GM12873 (cell line): ENCODE measurements at regions not wholly inside any gene's neighbourhood (a gene's known extent, or its start where the extent isn't known, plus 50 kb on each side); places are given as distances from the start of the nearest gene placed in this dataset.

ENCODE experiments used
- CTCF ChIP-seq: IDR thresholded peaks from 2 replicates; pipeline ENCODE4 v1.5.1; 2012; ENCODE audit warnings: low read depth, mild to moderate bottlenecking, moderate library complexity, low read length, control low read depth; ENCODE audit not compliant: insufficient read depth; ENCODE audit errors: missing control alignments

DNA sequence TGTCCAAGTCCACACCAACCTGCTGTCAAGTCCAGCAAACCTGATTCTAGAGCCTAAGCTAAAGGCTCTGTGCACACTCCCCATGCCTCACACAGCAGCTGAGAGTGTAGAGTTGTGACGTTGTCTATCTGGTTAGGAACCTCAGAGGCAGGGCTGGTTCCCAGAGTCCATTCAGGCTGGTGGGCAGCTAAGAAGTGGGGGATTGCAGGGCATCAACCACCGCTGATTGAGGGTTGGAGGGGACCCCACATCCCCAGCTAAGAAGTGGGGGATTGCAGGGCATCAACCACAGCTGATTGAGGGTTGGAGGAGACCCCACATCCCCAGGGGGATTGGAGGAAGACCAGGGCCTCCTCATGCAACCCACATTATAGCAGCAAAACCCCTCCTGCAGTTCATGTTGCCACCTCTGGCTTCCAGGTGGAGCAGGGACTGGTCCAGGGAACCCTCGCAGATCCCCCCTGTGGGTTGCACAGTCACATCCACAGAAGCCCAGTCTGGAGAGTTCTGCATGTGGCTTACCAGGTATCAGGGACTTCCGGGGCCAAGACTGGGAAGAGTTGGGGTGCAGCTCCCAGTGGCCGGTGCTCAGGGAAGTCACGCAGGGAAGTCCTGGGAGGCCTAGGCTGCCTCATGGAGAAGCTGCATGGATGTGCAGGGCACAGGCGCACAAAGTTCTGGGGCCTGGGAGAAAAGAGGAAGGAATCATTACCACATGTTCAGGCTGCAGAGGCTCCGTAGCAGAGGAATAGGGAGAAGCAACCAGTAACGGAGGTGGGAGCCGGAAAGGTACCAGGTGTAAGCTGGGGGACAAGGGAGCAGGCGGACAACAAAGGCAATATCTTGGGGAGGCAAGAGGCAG is 71.4 kb upstream of the PCSK6 start:
- no peak for TF ChIP-seq CTCF

GRCh38 chr15:101559952-101560351 is 70.4 kb upstream of the PCSK6 start:
- no peak for TF ChIP-seq CTCF

DNA sequence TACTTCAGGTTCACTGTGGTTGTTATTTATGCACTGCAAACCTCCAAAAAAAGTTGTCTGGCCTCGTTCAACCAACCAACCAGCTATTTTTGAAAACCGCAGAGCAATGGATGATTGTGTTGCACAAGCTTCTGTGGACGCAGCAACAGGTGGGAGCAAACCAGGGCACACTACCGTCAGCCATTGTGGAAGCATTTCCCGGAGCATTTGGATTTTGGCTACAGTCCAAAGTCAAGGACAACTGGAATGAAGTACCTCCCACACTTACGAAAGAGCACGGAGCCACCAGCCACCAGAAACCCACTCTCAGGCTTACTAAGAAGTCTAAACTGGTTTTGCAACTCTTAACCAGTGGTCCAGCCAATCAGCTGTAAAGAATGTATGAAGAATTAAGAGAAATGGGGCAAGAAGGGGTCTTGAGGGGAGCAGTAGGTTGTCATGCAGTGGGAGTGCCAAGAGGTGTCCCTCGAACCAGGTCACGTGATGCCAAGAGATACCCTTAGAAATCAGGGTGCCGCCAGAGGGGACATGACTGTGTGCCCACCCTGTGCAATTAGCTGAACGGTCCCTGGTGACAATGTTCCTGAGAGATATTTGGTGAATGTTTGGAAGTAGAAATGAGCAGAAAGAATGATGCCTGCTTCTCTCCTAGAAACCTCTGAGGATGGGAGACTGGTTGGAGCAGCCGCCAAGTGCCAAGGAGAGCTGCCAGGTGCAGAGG is 68.9 kb upstream of the PCSK6 start:
- TF ChIP-seq CTCF: no peak

GRCh38 chr15:101556273-101556672 is 66.8 kb upstream of the PCSK6 start:
- no peak for TF ChIP-seq CTCF

DNA sequence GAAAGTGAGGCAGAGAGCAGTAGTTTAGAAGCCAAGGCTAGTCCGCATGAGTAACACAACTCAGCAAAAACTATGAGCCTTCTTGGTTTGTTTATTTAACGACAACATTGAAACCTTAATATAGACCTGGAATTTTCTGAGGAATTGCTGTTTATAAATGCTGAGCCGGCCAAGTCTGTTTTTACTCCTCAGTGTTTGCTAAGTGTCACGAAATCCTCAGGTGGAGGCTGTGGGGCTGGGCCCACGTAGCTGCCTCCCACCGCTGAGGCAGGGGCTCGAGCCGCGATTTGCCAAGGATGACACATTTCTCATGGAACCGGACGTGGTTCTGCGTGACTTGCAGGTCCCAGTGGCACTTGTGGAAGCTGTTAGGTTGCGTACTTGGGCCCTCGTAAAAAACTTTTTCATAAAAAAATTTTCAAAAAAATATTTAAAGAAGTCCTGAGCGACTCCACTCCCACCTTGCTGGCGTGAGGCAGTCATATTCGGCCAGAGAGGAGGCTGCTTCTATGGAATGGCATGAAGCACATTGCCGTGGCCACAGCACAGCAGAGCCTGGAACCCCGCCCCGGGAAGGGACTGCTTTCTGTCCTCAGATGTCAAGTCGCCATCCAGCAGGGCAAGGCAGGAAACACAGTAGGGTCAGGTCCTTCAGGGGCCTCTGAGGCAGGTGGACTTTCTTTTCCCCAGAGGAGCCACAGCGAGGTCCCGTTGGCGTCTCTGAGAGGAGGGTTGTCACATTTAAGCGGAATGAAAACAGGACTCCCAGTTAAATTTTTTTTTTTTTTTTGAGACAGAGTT is 64.8 kb upstream of the PCSK6 start:
- no peak for TF ChIP-seq CTCF

DNA sequence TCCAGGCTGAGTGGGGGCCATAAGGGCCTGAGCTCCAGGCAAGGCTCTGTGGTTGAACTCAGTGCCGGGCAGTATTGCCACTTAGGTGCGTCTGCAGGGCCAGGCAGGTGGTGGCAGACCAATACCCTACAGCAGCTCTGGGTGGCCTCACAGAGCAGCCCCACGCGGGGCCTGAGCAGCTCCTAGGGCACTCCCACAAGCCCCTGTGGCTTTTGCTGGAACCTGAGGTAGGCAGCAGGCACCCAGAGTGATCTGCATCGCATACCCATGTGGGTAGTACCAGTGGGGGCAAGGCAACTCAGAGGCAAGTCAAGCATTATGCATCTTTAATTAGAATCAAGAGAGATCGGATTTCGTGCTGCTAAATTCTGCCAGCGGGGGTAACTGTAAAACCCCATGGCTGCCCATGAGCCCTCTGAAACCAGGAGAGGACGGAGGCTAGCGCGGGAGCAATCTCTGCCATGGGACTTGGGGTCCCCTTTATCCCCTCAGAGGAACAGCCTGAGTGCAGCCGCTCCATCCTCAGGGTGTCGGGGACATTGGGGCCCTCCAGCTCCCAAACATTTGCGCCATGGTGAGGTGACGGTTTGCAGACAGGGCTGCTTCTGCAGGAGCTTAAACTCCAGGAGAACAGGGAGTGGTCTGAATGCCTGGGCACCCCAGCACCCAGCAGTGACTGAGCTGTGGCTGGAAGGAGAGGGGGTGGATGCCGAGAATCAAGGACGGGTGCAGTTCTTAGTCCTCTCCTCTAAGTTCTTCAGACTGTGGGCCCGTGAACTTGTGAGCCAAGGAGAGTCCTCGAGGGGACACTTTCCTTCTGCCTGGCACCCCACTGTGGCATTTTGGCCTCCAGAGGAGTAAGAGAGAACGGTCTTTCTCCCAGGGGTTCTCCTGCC is 62.4 kb upstream of the PCSK6 start:
- no peak for TF ChIP-seq CTCF

DNA sequence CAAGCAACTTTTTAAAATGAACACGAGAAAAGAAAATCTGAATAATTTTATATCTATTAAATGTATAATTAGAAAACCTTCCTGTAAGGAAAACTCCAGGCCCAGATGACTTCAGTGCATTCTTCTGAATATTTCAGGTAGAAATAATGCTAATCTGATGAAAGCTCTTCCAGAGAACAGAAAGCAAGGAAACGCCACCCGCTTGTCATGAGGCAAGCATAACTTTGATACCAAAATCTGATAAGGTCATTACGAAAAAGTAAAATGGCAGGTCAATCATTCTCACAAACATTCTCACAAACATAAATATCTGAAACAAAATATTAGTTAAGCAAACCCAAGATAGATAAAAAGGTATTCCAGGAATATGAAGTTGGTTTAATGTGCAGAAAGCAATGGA is 60.6 kb upstream of the PCSK6 start:
- TF ChIP-seq CTCF: no peak
